Duodenal mucosa (tissue), 2 donors: ENCODE measurements at regions not wholly inside any gene's neighbourhood (a gene's known extent, or its start where the extent isn't known, plus 50 kb on each side); places are given as distances from the start of the nearest gene placed in this dataset.

Source experiments
- H3K27ac ChIP-seq: one replicate; pipeline ENCODE4 v1.7.0; 2013; ENCODE audit warnings: low read depth, low read length
- H3K27me3 ChIP-seq, 2 donors: one replicate each; pipeline ENCODE4 v1.7.0; 2013; ENCODE audit warnings: low read length in 2 of 2, control low read depth in 1 of 2; ENCODE audit not compliant: insufficient read depth in 2 of 2, control insufficient read depth in 1 of 2
- H3K36me3 ChIP-seq, 2 donors: one replicate each; pipeline ENCODE4 v1.7.0; 2013; ENCODE audit warnings: low read length in 2 of 2, control low read depth in 1 of 2; ENCODE audit not compliant: insufficient read depth in 2 of 2, control insufficient read depth in 1 of 2
- H3K4me1 ChIP-seq, 2 donors: one replicate each; pipeline ENCODE4 v1.7.0; 2013; ENCODE audit warnings: low read length in 2 of 2, control low read depth in 1 of 2; ENCODE audit not compliant: insufficient read depth in 2 of 2, control insufficient read depth in 1 of 2
- H3K4me3 ChIP-seq, 2 donors: one replicate each; pipeline ENCODE4 v1.7.0; 2013; ENCODE audit warnings: low read length in 2 of 2, low read depth in 1 of 2
- H3K9ac ChIP-seq, 2 donors: one replicate each; pipeline ENCODE4 v1.7.0; 2013; ENCODE audit warnings: low read length in 2 of 2, low read depth in 1 of 2
- H3K9me3 ChIP-seq, 2 donors: one replicate each; pipeline ENCODE4 v1.7.0; 2013; ENCODE audit warnings: low read length in 2 of 2, control low read depth in 1 of 2; ENCODE audit not compliant: control insufficient read depth in 1 of 2

DNA sequence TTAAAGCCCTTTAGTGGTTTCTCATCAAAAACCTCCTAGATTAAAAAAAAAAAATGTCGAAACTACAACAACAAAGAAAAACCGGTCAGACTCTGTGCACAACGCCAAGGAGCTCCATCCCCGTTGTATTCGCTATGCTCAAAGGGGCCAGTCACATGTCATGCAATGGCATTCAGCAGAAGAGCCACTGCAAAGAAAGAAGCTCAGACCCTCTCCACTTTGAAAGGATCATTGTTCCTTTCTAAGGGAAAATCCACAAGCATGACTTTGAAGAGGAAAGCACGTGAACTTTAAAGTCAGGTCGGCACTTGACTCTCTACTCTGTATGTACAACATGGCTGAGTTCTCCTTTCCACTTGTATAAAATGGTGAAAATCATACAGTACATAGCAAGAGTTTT, 655.6 kb downstream of the ETS1 start:
- no peak overlapping the region for H3K4me3 ChIP-seq
- no peaks in the 10 kb centered on the region for H3K9me3 ChIP-seq

DNA sequence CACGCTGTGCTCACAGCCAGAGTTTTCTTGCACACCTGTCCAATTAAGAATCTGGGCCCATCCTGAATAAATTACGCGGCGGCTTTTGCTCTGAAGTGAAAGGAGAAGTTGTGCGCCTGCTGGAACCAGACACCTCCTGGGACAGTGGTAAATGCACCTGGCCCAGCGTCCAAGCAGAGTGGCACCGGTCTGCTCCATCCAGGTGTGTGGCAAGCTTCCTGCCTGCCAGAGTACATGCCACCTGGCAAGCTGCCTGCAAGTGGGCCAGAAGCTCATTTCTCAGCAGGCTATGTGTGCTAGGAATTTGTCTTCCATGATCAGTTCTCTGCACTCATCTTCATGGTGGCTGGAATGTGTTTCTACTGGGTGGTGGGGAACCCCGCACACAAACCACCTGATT, 660.6 kb downstream of the ETS1 start:
- H3K27ac ChIP-seq, result no peak overlapping the region
- H3K9ac ChIP-seq, result no peak overlapping the region
- H3K4me3 ChIP-seq, result no peak overlapping the region
- no peaks in the 10 kb centered on the region for H3K27me3 ChIP-seq
- no peaks in the 10 kb centered on the region for H3K4me1 ChIP-seq
- H3K36me3 ChIP-seq, result no peaks in the 10 kb centered on the region
- H3K9me3 ChIP-seq, result no peaks in the 10 kb centered on the region

More for the DNA sequence above, 655.6 kb downstream of the ETS1 start:
- no peak overlapping the region for H3K27ac ChIP-seq
- H3K27me3 ChIP-seq, result no peaks in the 10 kb centered on the region
- H3K36me3 ChIP-seq, result no peaks in the 10 kb centered on the region
- no peaks in the 10 kb centered on the region for H3K4me1 ChIP-seq
- no peak overlapping the region for H3K9ac ChIP-seq

DNA sequence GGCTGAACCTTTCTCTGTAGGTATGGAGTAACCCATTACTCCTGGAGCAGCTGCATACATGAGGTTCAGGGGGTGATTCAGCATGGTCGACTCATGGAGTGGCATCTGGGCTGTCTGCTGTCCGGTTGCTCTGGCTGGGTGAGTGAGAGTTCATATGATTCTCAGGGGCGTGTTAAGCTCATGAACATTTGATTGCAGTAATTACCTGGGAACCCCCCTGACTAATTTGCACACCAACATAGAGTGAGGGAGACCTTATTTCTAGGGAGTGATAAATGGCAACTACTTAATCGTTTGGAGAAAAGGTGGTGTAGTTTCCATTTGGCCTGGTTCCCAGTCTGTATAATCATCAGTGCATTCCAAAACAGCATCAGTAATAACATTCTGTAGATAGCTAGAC, 661.9 kb downstream of the ETS1 start:
- Histone ChIP-seq H3K27ac (no peak overlapping the region), H3K27me3 (no peaks in the 10 kb centered on the region), H3K4me3 (no peak overlapping the region), H3K36me3 (no peaks in the 10 kb centered on the region), H3K9ac (no peak overlapping the region), H3K9me3 (peaks cover 0 to under 1% of the 10 kb centered on the region in 2 donors), H3K4me1 (no peaks in the 10 kb centered on the region)

DNA sequence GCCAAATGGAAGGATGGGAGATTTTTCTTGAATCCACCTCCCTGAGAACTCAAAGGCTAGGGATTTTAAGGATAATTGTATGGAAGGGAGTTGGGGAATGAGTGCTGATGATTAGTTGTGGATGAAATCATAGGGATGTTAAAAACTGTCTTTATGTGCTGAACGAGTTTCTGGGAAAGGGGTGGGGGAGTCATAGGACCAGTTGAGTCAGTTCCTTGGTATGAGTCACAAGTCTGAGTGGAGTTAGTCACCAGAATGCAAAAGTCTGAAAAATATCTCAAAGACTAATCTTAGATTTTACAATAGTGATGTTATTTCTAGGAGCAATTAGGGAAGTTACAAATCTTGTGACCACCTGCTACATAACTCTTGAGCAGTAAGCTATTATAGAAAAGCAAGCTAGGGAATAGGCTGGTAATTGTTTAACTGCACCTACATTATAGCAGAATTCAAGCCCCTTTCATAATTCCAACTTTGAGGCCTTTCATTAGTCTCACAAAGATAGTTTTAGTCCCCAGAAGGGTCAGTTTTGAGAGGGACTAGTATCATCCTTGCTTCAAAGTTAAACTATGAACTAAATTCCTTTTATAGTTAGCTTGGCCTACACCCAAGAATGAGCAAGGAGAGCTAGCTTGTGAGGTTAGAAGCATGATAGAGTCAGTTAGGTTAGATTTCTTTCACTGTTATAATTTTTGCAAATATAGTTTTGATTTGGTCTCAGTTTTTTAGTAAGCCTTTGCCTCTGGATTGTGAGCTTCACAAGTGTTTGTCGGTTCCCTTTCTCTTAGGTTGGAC, 668.0 kb downstream of the ETS1 start:
- Histone ChIP-seq H3K36me3 (no peaks in the 10 kb centered on the region), H3K27me3 (no peaks in the 10 kb centered on the region), H3K9ac (no peak overlapping the region), H3K4me1 (no peaks in the 10 kb centered on the region), H3K4me3 (no peak overlapping the region), H3K9me3 (peaks cover 8 to 9% of the 10 kb centered on the region in 2 donors), H3K27ac (no peak overlapping the region)

DNA sequence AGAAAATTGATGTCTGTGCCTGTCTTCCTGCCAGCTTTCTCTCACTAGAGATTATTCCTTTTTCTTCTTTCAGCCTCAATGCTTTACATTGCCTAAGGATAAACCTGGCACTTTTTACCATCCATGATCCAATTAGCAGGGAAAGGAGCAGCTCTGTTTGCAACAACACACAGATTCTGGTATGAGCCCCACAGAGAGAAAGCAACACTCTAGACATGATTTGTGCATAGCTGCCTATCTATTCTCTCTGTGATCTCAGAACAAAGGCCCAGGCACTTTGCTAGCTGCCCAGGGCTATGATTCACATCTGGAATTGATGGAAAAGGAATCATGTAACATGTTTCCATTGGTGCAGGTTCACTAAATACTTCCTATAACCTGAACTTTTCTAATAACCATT, 685.0 kb downstream of the ETS1 start:
- peaks cover 6 to 7% of the 10 kb centered on the region in 2 donors for H3K9me3 ChIP-seq
- H3K9ac ChIP-seq, result no peak overlapping the region
- no peaks in the 10 kb centered on the region for H3K27me3 ChIP-seq
- no peaks in the 10 kb centered on the region for H3K36me3 ChIP-seq
- no peaks in the 10 kb centered on the region for H3K4me1 ChIP-seq
- no peak overlapping the region for H3K27ac ChIP-seq
- H3K4me3 ChIP-seq, result no peak overlapping the region

DNA sequence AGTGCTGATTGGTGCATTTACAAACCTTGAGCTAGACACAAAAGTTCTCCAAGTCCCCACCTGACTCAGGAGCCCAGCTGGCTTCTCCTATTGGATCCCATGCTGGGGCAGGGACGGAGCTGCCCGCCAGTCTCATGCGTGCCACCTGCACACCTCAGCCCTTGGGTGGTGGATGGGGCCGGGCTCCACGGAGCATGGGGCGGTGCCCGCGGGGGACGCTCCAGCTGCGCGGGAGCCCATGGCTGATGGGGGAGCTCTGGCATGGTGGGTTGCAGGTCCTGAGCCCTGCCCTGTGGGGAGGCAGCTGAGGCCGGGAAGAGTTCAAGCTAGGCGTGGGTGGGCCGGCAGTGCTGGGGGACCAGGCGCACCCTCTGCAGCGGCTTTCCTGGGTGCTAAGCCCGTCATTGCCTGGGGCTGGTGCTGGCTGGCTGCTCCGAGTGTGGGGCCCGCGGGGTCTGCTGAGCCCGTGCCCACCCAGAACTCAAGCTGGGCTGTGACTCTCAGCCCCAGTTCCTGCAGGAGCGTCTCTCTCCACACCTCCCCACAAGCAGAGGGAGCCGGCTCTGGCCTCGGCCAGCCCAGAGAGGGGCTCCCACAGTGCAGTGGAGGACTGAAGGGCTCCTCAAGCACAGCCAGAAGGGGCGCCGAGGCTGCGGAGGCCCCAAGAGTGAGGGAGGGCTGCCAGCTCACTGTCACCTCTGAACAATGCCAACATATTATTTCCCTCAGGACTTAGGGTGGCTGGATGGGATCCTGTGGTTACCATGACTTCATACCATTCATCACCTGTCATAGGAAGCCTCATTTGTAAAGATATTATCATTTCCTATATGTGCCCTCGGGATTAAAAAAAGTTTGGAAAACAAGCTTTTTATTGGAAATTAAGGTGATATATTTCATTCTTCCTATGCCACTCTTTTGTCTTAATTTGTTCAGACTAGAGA, 688.7 kb downstream of the ETS1 start:
- H3K4me3 ChIP-seq, result no peak overlapping the region
- H3K27ac ChIP-seq, result no peak overlapping the region
- H3K36me3 ChIP-seq, result no peaks in the 10 kb centered on the region
- no peak overlapping the region for H3K9ac ChIP-seq
- H3K9me3 ChIP-seq, result peaks cover 11 to 13% of the 10 kb centered on the region in 2 donors
- no peaks in the 10 kb centered on the region for H3K4me1 ChIP-seq
- H3K27me3 ChIP-seq, result no peaks in the 10 kb centered on the region

DNA sequence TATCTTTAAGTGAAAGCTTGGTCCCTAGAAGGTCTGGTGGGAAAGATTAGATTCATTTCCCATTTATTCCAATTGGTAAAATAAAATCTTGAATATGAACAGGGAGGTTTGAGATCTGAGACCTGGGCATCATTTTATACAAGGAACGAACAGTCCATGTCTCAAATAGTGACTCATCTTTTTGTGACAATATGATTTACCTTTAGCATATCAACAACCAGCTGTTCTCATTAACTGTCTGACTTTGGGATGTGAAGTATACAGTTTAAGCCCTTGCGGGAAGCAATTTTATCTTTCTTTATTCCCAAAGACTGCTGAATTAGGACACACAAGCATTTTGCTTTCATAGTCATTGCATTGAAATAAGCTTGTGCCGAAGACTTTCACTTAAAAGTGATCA, 691.6 kb downstream of the ETS1 start:
- Histone ChIP-seq H3K4me3 (no peak overlapping the region), H3K27ac (no peak overlapping the region), H3K36me3 (no peaks in the 10 kb centered on the region), H3K9me3 (peaks cover 7 to 11% of the 10 kb centered on the region in 2 donors), H3K27me3 (no peaks in the 10 kb centered on the region), H3K9ac (no peak overlapping the region), H3K4me1 (no peaks in the 10 kb centered on the region)

DNA sequence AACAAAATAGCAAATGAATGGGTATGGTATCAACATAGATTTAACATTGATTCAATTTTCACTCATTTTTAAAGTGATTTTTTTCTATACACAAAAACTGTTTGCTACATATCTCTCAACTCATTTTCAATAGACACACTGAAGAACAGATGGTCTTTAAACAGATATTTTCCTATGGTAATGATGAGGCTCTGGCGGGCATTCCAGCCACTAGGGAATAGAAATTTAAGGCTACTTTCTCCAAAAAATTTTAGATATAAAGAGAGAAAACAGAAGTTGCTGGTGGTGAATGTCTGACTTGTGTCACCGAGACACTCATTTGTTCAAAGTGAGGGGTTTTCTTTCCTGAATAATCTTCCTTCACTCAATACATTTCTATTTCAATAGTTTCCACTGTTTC, 693.0 kb downstream of the ETS1 start:
- peaks cover 7 to 10% of the 10 kb centered on the region in 2 donors for H3K9me3 ChIP-seq
- no peak overlapping the region for H3K4me3 ChIP-seq
- no peaks in the 10 kb centered on the region for H3K4me1 ChIP-seq
- no peak overlapping the region for H3K27ac ChIP-seq
- no peaks in the 10 kb centered on the region for H3K36me3 ChIP-seq
- no peak overlapping the region for H3K9ac ChIP-seq
- H3K27me3 ChIP-seq, result no peaks in the 10 kb centered on the region

DNA sequence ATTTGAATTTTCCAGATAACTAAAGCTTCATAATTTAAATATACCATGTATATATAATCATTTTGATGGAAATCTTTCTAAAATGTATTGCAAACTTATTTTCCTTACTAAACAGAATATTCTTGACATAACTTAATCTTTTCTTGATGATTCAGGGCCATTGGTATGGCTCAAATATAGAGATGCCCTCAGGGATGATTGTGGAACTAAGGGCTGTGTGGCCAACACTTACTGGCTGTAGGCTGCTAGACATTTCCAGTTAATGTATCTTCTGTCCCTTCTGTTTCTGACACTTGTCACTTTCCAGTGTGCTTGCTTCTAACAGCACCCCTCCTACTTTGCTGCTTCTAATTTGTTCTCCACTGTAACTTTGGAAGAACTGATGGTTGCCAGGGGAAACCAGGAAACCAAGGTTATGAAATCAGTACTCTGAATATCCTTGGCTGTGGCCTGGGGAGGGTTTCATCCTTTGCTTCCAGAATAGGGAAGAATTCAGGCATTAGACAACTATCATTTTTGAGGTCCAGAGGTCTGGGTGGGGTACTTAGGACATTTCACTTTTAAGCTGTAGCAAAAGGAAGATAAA, 697.2 kb downstream of the ETS1 start:
- H3K4me1 ChIP-seq, result no peaks in the 10 kb centered on the region
- no peaks in the 10 kb centered on the region for H3K36me3 ChIP-seq
- peaks cover 0 to 19% of the 10 kb centered on the region in 2 donors for H3K9me3 ChIP-seq
- H3K27ac ChIP-seq, result no peak overlapping the region
- no peaks in the 10 kb centered on the region for H3K27me3 ChIP-seq
- no peak overlapping the region for H3K9ac ChIP-seq
- H3K4me3 ChIP-seq, result no peak overlapping the region

DNA sequence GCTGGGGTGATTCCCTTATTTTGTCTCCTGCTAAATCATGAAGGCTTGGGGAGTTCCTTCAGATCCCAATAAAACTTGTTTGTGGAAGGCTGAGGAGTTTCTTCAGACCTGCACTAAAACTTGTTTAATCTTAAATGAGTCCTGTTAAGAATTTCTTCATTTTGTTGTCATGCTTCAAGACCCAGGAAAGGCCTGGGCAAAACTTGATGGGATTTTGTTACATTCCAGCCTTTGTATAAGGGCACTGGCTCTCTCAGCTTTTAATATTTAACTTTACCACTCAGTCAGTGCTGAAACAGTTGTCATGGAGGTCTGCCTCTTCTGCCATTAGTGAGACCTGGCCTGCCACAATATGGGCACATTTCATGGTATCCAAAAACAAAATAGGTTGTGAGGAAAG, 699.0 kb downstream of the ETS1 start:
- Histone ChIP-seq H3K27ac (no peak overlapping the region), H3K4me3 (no peak overlapping the region)

More for the DNA sequence above, 699.0 kb downstream of the ETS1 start:
- no peaks in the 10 kb centered on the region for H3K4me1 ChIP-seq
- H3K27me3 ChIP-seq, result no peaks in the 10 kb centered on the region
- H3K9me3 ChIP-seq, result peaks cover 0 to 19% of the 10 kb centered on the region in 2 donors
- no peaks in the 10 kb centered on the region for H3K36me3 ChIP-seq
- no peak overlapping the region for H3K9ac ChIP-seq
